ENCODE measurements at regions not wholly inside any gene's neighbourhood (a gene's known extent, or its start where the extent isn't known, plus 50 kb on each side); places are given as distances from the start of the nearest gene placed in this dataset.

- no peaks in the 10 kb centered on the region for H4K20me1 ChIP-seq (ENCODE audit: insufficient read depth, low read length)
- H3K9me3 ChIP-seq (replicated peaks; ENCODE audit: insufficient read depth, low read length) = no peaks in the 10 kb centered on the region
- no peak for DNase-seq
- H3K36me3 ChIP-seq (replicated peaks; ENCODE audit: insufficient read depth, low read length) = no peaks in the 10 kb centered on the region
- H3K4me1 ChIP-seq (ENCODE audit: low read length) = no peaks in the 10 kb centered on the region
- no peaks in the 10 kb centered on the region for H3F3A ChIP-seq (ENCODE audit: insufficient read depth, low read length)
- H3K79me2 ChIP-seq (ENCODE audit: low read length) = no peaks in the 10 kb centered on the region
- TF ChIP-seq EZH2 (optimal IDR thresholded peaks at IDR 0.05; ENCODE audit: low read depth, low read length) (no peak), CTCF (IDR thresholded peaks at IDR 0.05; ENCODE audit: low read length) (no peak), EZH2phosphoT487 (IDR thresholded peaks at IDR 0.05; ENCODE audit: low read length) (no peak)
- no peak overlapping the region for H3K9ac ChIP-seq (ENCODE audit: low read length)
- H3K27ac ChIP-seq (ENCODE audit: low read length) = no peak overlapping the region
- no peak overlapping the region for H2AFZ ChIP-seq (ENCODE audit: low read length)
- no peak overlapping the region for H3K4me2 ChIP-seq (ENCODE audit: low read depth, low read length)
- no peaks in the 10 kb centered on the region for H3K9me2 ChIP-seq (replicated peaks; ENCODE audit: insufficient read depth, low read length)
- H3K27me3 ChIP-seq (replicated peaks; ENCODE audit: insufficient read depth, low read length) = no peaks in the 10 kb centered on the region
- H3K4me3 ChIP-seq (ENCODE audit: low read length) = no peak overlapping the region
Measured at GRCh38 chr6:51077821-51078518, 259.3 kb downstream of the TFAP2B start.

GRCh38 chr6:51090343-51090742 is 271.7 kb downstream of the TFAP2B start:
- Histone ChIP-seq H3K36me3 (replicated peaks; ENCODE audit: insufficient read depth, low read length) (no peaks in the 10 kb centered on the region), H4K20me1 (ENCODE audit: insufficient read depth, low read length) (no peaks in the 10 kb centered on the region), H3K9me2 (replicated peaks; ENCODE audit: insufficient read depth, low read length) (no peaks in the 10 kb centered on the region), H3F3A (ENCODE audit: insufficient read depth, low read length) (no peaks in the 10 kb centered on the region), H3K27me3 (replicated peaks; ENCODE audit: insufficient read depth, low read length) (no peaks in the 10 kb centered on the region), H3K4me2 (ENCODE audit: low read depth, low read length) (no peak overlapping the region), H3K27ac (ENCODE audit: low read length) (no peak overlapping the region), H3K79me2 (ENCODE audit: low read length) (no peaks in the 10 kb centered on the region), H3K9ac (ENCODE audit: low read length) (no peak overlapping the region), H3K4me3 (ENCODE audit: low read length) (no peak overlapping the region), H3K9me3 (replicated peaks; ENCODE audit: insufficient read depth, low read length) (no peaks in the 10 kb centered on the region), H2AFZ (ENCODE audit: low read length) (no peak overlapping the region), H3K4me1 (ENCODE audit: low read length) (no peaks in the 10 kb centered on the region)
- TF ChIP-seq CTCF (IDR thresholded peaks at IDR 0.05; ENCODE audit: low read length) (no peak), EZH2 (optimal IDR thresholded peaks at IDR 0.05; ENCODE audit: low read depth, low read length) (no peak), EZH2phosphoT487 (IDR thresholded peaks at IDR 0.05; ENCODE audit: low read length) (no peak)
- no peak for DNase-seq

- no peak overlapping the region for H2AFZ ChIP-seq (ENCODE audit: low read length)
- H3K4me3 ChIP-seq (ENCODE audit: low read length) = no peak overlapping the region
- H3K4me1 ChIP-seq (ENCODE audit: low read length) = no peaks in the 10 kb centered on the region
- H3K9me3 ChIP-seq (replicated peaks; ENCODE audit: insufficient read depth, low read length) = no peaks in the 10 kb centered on the region
- H3K9ac ChIP-seq (ENCODE audit: low read length) = no peak overlapping the region
- no peak overlapping the region for H3K27ac ChIP-seq (ENCODE audit: low read length)
- no peaks in the 10 kb centered on the region for H3K36me3 ChIP-seq (replicated peaks; ENCODE audit: insufficient read depth, low read length)
- TF ChIP-seq EZH2 (optimal IDR thresholded peaks at IDR 0.05; ENCODE audit: low read depth, low read length) (no peak), EZH2phosphoT487 (IDR thresholded peaks at IDR 0.05; ENCODE audit: low read length) (no peak), CTCF (IDR thresholded peaks at IDR 0.05; ENCODE audit: low read length) (no peak)
- no peak for DNase-seq
- no peaks in the 10 kb centered on the region for H3K9me2 ChIP-seq (replicated peaks; ENCODE audit: insufficient read depth, low read length)
- H3F3A ChIP-seq (ENCODE audit: insufficient read depth, low read length) = no peaks in the 10 kb centered on the region
- no peaks in the 10 kb centered on the region for H3K79me2 ChIP-seq (ENCODE audit: low read length)
- no peak overlapping the region for H3K4me2 ChIP-seq (ENCODE audit: low read depth, low read length)
- no peaks in the 10 kb centered on the region for H4K20me1 ChIP-seq (ENCODE audit: insufficient read depth, low read length)
- H3K27me3 ChIP-seq (replicated peaks; ENCODE audit: insufficient read depth, low read length) = no peaks in the 10 kb centered on the region
Measured at GRCh38 chr6:51093871-51094270, 275.2 kb downstream of the TFAP2B start.
